GM10266 (cell line): ENCODE measurements at regions not wholly inside any gene's neighbourhood (a gene's known extent, or its start where the extent isn't known, plus 50 kb on each side); places are given as distances from the start of the nearest gene placed in this dataset.

Source experiments
- DNase-seq: peaks from one replicate; pipeline ENCODE4 v3.0.0; 2012; ENCODE audit errors: extremely low spot score
- CTCF ChIP-seq: IDR thresholded peaks from 2 replicates; pipeline ENCODE4 v1.5.1; 2012; ENCODE audit warnings: mild to moderate bottlenecking, low read depth; ENCODE audit not compliant: control insufficient read depth, insufficient read depth; ENCODE audit errors: missing control alignments

DNA sequence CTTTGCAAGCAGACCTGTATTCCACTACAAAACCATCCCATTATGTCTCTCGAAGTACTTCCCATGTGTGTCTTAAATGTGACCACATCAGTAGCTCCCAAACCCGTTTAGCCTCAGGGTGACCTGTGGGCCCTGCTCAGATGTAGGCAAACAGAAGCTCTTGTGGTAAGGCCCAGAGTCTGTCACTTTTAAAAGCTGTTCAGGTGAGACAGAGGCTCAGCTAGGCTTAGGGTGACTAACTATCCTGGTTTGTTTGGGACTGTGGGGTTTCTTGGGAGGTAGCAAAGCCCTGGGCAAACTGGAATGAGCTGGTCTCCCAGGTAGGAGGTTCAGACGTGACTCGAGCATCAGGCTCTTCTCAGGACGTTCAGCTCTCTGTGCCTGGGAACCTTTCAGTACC is 64.5 kb upstream of the VASH1 start:
- no peak for TF ChIP-seq CTCF
- DNase-seq: no peak

DNA sequence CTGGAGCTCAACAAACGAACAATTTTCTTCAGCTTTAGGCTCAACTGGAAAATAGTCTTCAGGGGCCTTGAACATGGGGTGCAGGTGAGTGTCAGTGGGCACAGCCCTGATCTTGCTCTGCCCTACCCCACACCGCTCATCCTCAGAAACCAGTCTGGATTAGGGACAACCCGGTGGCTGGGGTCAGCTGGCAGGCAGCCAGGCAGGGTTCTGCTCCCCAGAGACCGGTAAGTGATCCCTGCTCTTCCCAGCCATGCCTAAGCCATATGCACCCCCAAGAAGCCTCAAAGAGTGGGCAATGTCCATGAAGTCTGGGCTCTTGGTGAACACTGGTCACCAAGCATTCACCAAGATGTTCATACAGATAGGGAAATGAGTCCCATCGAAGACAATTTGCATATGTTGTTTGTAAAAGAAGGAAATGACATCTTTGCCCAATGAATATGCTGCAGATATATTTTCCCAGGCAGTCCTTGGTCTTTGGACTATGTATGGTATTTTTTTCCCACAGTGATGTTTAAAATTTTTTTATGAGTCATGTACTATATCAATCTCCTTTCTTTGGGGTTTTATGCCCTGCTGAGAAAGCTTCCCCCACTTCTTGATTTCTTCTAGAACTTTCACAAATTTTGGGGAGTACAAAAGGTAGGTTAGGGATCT is 63.9 kb upstream of the VASH1 start:
- no peak for DNase-seq
- no peak for TF ChIP-seq CTCF

DNA sequence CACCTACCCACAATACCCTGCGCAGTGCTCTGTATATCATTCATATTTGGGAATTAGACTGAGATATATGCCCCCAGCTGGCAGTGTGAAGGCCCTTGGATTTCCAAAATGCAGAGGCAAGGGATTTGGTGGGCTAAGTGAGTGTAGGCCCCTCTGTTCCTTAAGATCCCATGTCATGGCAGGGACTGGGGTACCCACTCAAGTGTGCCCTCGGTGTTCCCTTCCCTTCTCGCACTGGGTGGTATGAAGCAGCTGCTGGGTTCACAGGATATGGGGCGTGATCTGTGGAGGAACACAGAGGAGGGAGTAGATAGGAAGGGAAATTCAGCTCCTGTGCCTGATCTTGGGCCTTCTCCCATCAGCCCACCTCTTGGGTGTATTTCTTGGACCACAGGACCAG is 63.1 kb upstream of the VASH1 start:
- no peak for TF ChIP-seq CTCF
- no peak for DNase-seq

DNA sequence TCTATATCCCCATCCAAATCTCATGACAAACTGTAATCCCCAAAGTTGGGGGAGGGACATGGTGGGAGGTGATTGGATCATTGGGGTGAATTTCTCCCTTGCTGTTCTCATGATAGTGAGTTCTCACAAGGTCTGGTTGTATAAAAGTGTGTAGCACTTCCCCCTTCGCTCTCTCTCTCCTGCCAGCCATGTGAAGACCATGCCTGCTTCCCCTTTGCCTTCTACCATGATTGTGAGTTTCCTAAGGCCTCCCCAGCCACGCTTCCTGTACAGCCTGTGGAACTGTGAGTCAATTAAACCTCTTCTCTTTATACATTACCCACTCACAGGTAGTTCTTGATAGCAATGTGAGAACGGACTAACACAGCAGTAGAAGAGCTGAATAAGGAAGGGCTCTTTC is 62.6 kb upstream of the VASH1 start:
- no peak for DNase-seq
- no peak for TF ChIP-seq CTCF

- no peak for TF ChIP-seq CTCF
- DNase-seq: no peak
Observed at GRCh38 chr14:76699209-76699938, 61.9 kb upstream of the VASH1 start.

DNA sequence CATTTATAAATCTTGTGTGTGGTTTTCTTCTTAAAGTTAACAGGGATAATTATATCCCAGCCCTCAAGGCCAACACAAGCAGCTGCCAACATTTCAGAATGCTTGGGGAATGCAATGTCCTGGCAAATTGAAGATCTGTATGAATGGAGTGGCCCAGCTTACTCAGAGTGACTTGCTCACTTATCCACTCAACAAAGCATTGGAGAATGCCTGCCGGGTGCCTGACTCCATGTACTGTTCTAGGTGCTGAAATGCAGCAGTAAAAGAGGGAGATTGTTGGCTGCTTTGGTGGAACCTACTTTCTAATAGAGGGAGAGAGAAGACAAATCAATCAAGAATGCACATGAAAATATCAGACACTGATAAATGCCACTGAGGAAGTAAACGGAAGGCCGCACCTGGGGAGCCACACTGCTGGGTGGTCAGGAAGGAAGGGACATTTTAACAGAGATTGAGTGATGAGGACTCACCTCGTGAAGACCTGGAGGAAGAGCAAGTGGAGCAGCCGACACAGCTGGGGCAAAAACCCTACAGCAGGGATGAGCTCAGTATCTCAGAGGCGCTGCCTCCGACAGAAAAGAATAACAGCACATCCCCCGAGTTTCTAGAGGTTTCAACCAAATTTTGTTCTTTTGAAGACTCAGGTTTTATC is 61.2 kb upstream of the VASH1 start:
- TF ChIP-seq CTCF: no peak
- DNase-seq: no peak

DNA sequence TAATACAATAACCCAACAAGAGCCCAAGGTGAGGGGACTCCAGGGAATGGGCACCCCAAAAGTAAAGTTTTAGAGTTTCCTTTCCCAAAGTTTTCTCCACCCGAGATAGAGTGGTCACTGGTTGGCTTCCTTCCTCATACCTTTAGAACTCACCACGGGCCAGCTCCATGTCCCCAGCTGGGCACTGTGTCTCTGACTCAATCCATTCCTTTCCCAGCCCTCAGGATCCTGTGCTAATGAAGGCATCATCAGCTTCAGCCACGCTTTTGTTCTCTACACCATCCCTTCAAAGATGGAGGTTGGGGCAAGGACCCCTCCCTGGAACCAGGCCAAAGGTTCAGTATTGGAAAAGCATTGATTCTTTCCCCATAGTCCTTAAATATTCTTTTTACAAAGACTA is 59.8 kb upstream of the VASH1 start:
- no peak for DNase-seq
- no peak for TF ChIP-seq CTCF
